OCI-LY7 (cell line): ENCODE measurements at regions not wholly inside any gene's neighbourhood (a gene's known extent, or its start where the extent isn't known, plus 50 kb on each side); places are given as distances from the start of the nearest gene placed in this dataset.

Source experiments
- BruUV-seq: library from RNA; stranded (reverse); fragments of 400-500 nt; replicated peaks from 2 replicates; lab custom pipeline; 2021; lab: Mats Ljungman, UMichigan
- CTCF ChIA-PET: fragments of 300-600 bp; sonication (Branson Sonifier 250); formaldehyde crosslinking; loops from one replicate; lab custom pipeline; 2022; ENCODE audit warnings: antibody characterized with exemption; ENCODE audit not compliant: unreplicated experiment; lab: Charles Lee
- POLR2A ChIA-PET: fragments of 300-600 bp; sonication (Branson Sonifier 250); formaldehyde crosslinking; loops from one replicate; lab custom pipeline; 2022; ENCODE audit warnings: antibody characterized with exemption; lab: Charles Lee
- DNase-seq: peaks from one replicate; pipeline ENCODE4 v3.0.0-alpha.2; 2015; ENCODE audit warnings: low spot score
- H2AFZ ChIP-seq: fragments of 200-600 bp; sonication (generic), shearing (Covaris generic); 2 replicates; pipeline ENCODE4 v1.6.1; 2014; ENCODE audit warnings: mild to moderate bottlenecking, antibody characterized with exemption, low read length, moderate library complexity
- H3K27ac ChIP-seq: fragments of 200-600 bp; sonication (generic); 2 replicates; pipeline ENCODE4 v1.5.1; 2014; ENCODE audit warnings: mixed run types, low read depth, mild to moderate bottlenecking, moderate library complexity, low read length, inconsistent platforms; ENCODE audit not compliant: poor library complexity, severe bottlenecking
- H3K36me3 ChIP-seq: fragments of 200-600 bp; sonication (generic); 2 replicates; pipeline ENCODE4 v1.6.1; 2014; ENCODE audit warnings: mild to moderate bottlenecking, antibody characterized with exemption, low read length, moderate library complexity, mixed read lengths; ENCODE audit not compliant: insufficient read depth
- H3K4me1 ChIP-seq: fragments of 200-600 bp; sonication (generic); 2 replicates; pipeline ENCODE4 v1.5.1; 2014; ENCODE audit warnings: mild to moderate bottlenecking, low read length; ENCODE audit not compliant: insufficient read depth, poor library complexity, severe bottlenecking
- H3K4me2 ChIP-seq: fragments of 200-600 bp; sonication (generic); 2 replicates; pipeline ENCODE4 v1.6.1; 2014; ENCODE audit warnings: mild to moderate bottlenecking, low read length
- H3K4me3 ChIP-seq: fragments of 200-600 bp; sonication (generic); 2 replicates; pipeline ENCODE4 v1.5.1; 2014; ENCODE audit warnings: mild to moderate bottlenecking, low read depth, low read length; ENCODE audit not compliant: poor library complexity, severe bottlenecking
- H3K79me2 ChIP-seq: fragments of 200-600 bp; sonication (generic); 2 replicates; pipeline ENCODE4 v1.6.1; 2016; ENCODE audit warnings: low read depth, mild to moderate bottlenecking, low read length, moderate library complexity, mixed read lengths; ENCODE audit not compliant: insufficient read depth
- H3K9me2 ChIP-seq: fragments of 200-600 bp; sonication (generic); 2 replicates; pipeline ENCODE4 v1.6.1; 2016; ENCODE audit warnings: mild to moderate bottlenecking, low read length, mixed read lengths; ENCODE audit not compliant: insufficient read depth
- H3K9me3 ChIP-seq: fragments of 200-600 bp; sonication (generic); 2 replicates; pipeline ENCODE4 v1.6.1; 2014; ENCODE audit warnings: mild to moderate bottlenecking, mixed run types, low read length, mixed read lengths
- H4K20me1 ChIP-seq: fragments of 200-600 bp; sonication (generic); 2 replicates; pipeline ENCODE4 v1.6.1; 2014; ENCODE audit warnings: mild to moderate bottlenecking, antibody characterized with exemption, low read length, moderate library complexity, mixed read lengths; ENCODE audit not compliant: insufficient read depth
- CTCF ChIP-seq: fragments of 200-600 bp; sonication (generic); conservative IDR thresholded peaks from 2 replicates; pipeline ENCODE4 v1.5.1; 2014; ENCODE audit warnings: mild to moderate bottlenecking, antibody characterized with exemption, low read length, moderate library complexity, mixed read lengths
- EZH2phosphoT487 ChIP-seq: fragments of 200-600 bp; sonication (generic); IDR thresholded peaks from 2 replicates; pipeline ENCODE4 v1.6.1; 2018; ENCODE audit warnings: low read depth, borderline replicate concordance, mild to moderate bottlenecking, mixed run types, antibody characterized with exemption, low read length, moderate library complexity, mixed read lengths
- intact Hi-C: fragments of 100-400 bp; cut with micrococcal nuclease; formaldehyde crosslinking; loops from one replicate; pipeline ENCODE4 v1.10.0; 2022; ENCODE audit not compliant: unreplicated experiment

GRCh38 chr13:112184851-112185371, 118.0 kb downstream of the SOX1 start:
- DNase-seq: no peak
- H3K9me2 ChIP-seq: no peaks in the 10 kb centered on the region
- ChIA-PET POLR2A (no interaction called here), CTCF (no interaction called here)
- H3K36me3 ChIP-seq: no peaks in the 10 kb centered on the region
- intact Hi-C loops: no loop called here
- no peaks in the 10 kb centered on the region for H4K20me1 ChIP-seq
- no peaks in the 10 kb centered on the region for H3K9me3 ChIP-seq
- no TSS peak for BruUV-seq
- H3K4me1 ChIP-seq: no peaks in the 10 kb centered on the region
- H3K4me3 ChIP-seq: no peak overlapping the region
- H3K79me2 ChIP-seq: no peaks in the 10 kb centered on the region
- no peak overlapping the region for H3K4me2 ChIP-seq
- TF ChIP-seq EZH2phosphoT487 (no peak), CTCF (no peak)
- H3K27ac ChIP-seq: no peak overlapping the region
- no peak overlapping the region for H2AFZ ChIP-seq

DNA sequence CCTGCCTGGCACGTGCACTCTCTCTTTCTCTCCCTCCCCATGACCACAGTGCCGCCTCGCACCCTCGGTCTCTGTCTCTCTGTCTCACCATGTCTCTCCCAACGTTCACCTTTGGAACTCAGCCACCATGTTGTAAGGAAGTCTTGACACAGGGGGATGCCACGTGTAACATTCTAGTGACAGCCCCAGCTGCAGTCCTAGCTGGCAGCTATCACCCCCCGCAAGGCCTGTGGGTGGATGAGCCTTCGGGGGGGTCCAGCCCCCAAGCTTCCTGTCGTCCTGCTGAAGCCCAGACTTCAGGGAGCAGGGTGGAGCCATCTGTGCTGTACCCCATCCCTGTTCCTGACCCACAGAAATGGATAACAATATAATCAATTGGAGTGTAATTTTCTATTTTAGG, 118.5 kb downstream of the SOX1 start:
- Histone ChIP-seq H3K36me3 (no peaks in the 10 kb centered on the region), H2AFZ (no peak overlapping the region), H3K9me3 (no peaks in the 10 kb centered on the region), H4K20me1 (no peaks in the 10 kb centered on the region), H3K79me2 (no peaks in the 10 kb centered on the region), H3K9me2 (no peaks in the 10 kb centered on the region), H3K4me3 (no peak overlapping the region), H3K27ac (no peak overlapping the region), H3K4me1 (no peaks in the 10 kb centered on the region), H3K4me2 (no peak overlapping the region)
- ChIA-PET CTCF (no interaction called here), POLR2A (no interaction called here)
- DNase-seq: no peak
- no TSS peak for BruUV-seq
- intact Hi-C loops: no loop called here
- no peak for TF ChIP-seq EZH2phosphoT487
- no peak for TF ChIP-seq CTCF

- no peaks in the 10 kb centered on the region for H3K4me1 ChIP-seq
- H3K9me3 ChIP-seq: no peaks in the 10 kb centered on the region
- no peaks in the 10 kb centered on the region for H3K9me2 ChIP-seq
- no peaks in the 10 kb centered on the region for H4K20me1 ChIP-seq
- H3K36me3 ChIP-seq: no peaks in the 10 kb centered on the region
- H2AFZ ChIP-seq: no peak overlapping the region
- intact Hi-C loops: no loop called here
- no peaks in the 10 kb centered on the region for H3K79me2 ChIP-seq
- no peak for DNase-seq
- POLR2A ChIA-PET: no interaction called here
- no peak overlapping the region for H3K4me3 ChIP-seq
- CTCF ChIA-PET: no interaction called here
- TF ChIP-seq CTCF (no peak), EZH2phosphoT487 (no peak)
- BruUV-seq: no TSS peak
- H3K4me2 ChIP-seq: no peak overlapping the region
- H3K27ac ChIP-seq: no peak overlapping the region
Observed at GRCh38 chr13:112186091-112186490, 119.1 kb downstream of the SOX1 start.
